Gastroesophageal sphincter (tissue), 4 donors: ENCODE measurements at regions not wholly inside any gene's neighbourhood (a gene's known extent, or its start where the extent isn't known, plus 50 kb on each side); places are given as distances from the start of the nearest gene placed in this dataset.

Experiments used
- ATAC-seq: fragments of 150-250 bp; one replicate; pipeline ENCODE4 v1.9.1; 2016; ENCODE audit warnings: mild to moderate bottlenecking, moderate library complexity
- H3K27ac ChIP-seq, 4 donors: fragments of 200-600 bp; sonication (generic) in 3 of 4; 1 replicate in 3 of 4; 2 replicates in 1 of 4; pipeline ENCODE4 v1.5.1; 2016 to 2019
- H3K27me3 ChIP-seq: fragments of 200-600 bp; sonication (generic); one replicate; pipeline ENCODE4 v1.5.1; 2019
- H3K36me3 ChIP-seq, 2 donors: fragments of 200-600 bp; sonication (generic); one replicate each; pipeline ENCODE4 v1.5.1; 2019; ENCODE audit warnings: control low read depth in 1 of 2
- H3K4me1 ChIP-seq, 3 donors: fragments of 200-600 bp; sonication (generic); 1 replicate in 2 of 3; 2 replicates in 1 of 3; pipeline ENCODE4 v1.5.1; 2016 to 2019; ENCODE audit warnings: control low read depth in 2 of 3
- H3K4me3 ChIP-seq, 2 donors: fragments of 200-600 bp; sonication (generic); one replicate each; pipeline ENCODE4 v1.5.1; 2019; ENCODE audit warnings: mild to moderate bottlenecking in 1 of 2, moderate library complexity in 1 of 2
- H3K9me3 ChIP-seq, 3 donors: fragments of 200-600 bp; sonication (generic); one replicate each; pipeline ENCODE4 v1.5.1; 2017 to 2019; ENCODE audit warnings: control low read depth in 2 of 3
- EP300 ChIP-seq: sonication (generic); formaldehyde crosslinking; IDR thresholded peaks from one replicate; pipeline ENCODE4 v1.6.1; 2017; ENCODE audit warnings: antibody characterized with exemption, mild to moderate bottlenecking
- POLR2A ChIP-seq, 2 donors: fragments of 450-650 bp; IDR thresholded peaks; one replicate each; pipeline ENCODE4 v1.6.1; 2017; ENCODE audit warnings: antibody characterized with exemption in 2 of 2, mild to moderate bottlenecking in 2 of 2, moderate library complexity in 1 of 2
- POLR2AphosphoS5 ChIP-seq: sonication (generic); formaldehyde crosslinking; IDR thresholded peaks from one replicate; pipeline ENCODE4 v1.6.1; 2017; ENCODE audit warnings: antibody characterized with exemption
- WGBS, 2 donors: methylation state at CpG; one replicate each; pipeline ENCODE4 v1.1.5; 2018; ENCODE audit warnings: low coverage in 1 of 2; 5-methylcytosine and 5-hydroxymethylcytosine counted together
- TF ChIP-seq, protein P1 (sequence below), 4 experiments: fragments of 200-600 bp in 2 of 4; fragments of 450-650 bp in 2 of 4; sonication (generic) in 1 of 4; IDR thresholded peaks; one replicate each; pipeline ENCODE4 v1.5.1; 2017 to 2019; ENCODE audit warnings: antibody characterized with exemption in 4 of 4, mild to moderate bottlenecking in 2 of 4, moderate library complexity in 2 of 4

DNA sequence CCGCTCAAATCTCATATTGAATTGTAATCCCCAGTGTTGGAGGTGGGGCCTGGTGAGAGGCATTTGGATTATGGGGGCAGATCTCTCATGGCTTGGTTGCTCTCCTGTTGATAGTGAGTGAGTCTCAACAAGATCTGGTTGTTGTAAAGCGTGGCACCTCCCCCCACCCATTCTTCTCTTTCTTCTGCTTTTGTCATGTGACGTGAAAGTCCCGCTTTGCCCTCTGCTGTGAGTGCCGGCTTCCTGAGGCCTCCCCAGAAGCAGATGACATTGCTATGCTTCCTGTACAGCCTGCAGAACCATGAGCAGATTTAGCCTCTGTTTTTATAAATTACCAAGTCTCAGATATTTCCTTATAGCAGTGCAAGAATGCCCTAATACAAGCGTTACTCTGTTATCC, 673.8 kb downstream of the ADCYAP1 start:
- TF ChIP-seq EP300 (no peak), POLR2AphosphoS5 (no peak), POLR2A (IDR thresholded peaks at IDR 0.05) (no peak)
- TF ChIP-seq, protein P1, sequence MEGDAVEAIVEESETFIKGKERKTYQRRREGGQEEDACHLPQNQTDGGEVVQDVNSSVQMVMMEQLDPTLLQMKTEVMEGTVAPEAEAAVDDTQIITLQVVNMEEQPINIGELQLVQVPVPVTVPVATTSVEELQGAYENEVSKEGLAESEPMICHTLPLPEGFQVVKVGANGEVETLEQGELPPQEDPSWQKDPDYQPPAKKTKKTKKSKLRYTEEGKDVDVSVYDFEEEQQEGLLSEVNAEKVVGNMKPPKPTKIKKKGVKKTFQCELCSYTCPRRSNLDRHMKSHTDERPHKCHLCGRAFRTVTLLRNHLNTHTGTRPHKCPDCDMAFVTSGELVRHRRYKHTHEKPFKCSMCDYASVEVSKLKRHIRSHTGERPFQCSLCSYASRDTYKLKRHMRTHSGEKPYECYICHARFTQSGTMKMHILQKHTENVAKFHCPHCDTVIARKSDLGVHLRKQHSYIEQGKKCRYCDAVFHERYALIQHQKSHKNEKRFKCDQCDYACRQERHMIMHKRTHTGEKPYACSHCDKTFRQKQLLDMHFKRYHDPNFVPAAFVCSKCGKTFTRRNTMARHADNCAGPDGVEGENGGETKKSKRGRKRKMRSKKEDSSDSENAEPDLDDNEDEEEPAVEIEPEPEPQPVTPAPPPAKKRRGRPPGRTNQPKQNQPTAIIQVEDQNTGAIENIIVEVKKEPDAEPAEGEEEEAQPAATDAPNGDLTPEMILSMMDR (IDR thresholded peaks at IDR 0.05): no peak
- Histone ChIP-seq H3K9me3 (no peaks in the 10 kb centered on the region), H3K27ac (no peak overlapping the region), H3K36me3 (no peaks in the 10 kb centered on the region), H3K4me3 (no peak overlapping the region), H3K27me3 (no peaks in the 10 kb centered on the region), H3K4me1 (no peaks in the 10 kb centered on the region)
- WGBS, 2 donors: 68 to 78% methylated on average over 3 to 6 of the region's 6 CpGs
- ATAC-seq: no peak

DNA sequence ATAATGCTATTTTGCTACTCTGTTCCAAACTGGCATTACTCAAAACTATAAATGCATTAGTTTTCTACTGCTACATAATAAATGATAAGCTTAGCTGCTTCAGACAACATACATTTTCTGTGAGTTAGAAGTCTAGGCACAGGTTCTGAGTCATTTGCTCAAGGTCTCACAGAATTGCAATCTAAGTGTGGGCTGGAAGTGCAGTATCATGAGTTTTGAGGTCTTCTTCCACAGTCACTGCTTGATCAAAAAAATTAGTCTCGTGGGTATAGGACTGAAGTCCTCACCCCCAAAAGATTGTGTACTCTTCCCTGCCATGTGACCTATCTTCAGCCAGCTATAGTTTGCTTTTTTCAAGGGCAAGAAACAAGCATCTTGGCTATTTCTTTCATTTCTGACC, 676.9 kb downstream of the ADCYAP1 start:
- ATAC-seq: no peak
- no peak for TF ChIP-seq POLR2A (IDR thresholded peaks at IDR 0.05)
- TF ChIP-seq EP300: no peak
- no peak for TF ChIP-seq POLR2AphosphoS5
- H3K27ac ChIP-seq: no peak overlapping the region
- WGBS, 2 donors: 80 to 86% methylated on average over 1 of the region's 1 CpG
- H3K27me3 ChIP-seq: peaks cover 9% of the 10 kb centered on the region
- H3K4me1 ChIP-seq: no peaks in the 10 kb centered on the region
- no peak overlapping the region for H3K4me3 ChIP-seq
- no peaks in the 10 kb centered on the region for H3K9me3 ChIP-seq
- H3K36me3 ChIP-seq: no peaks in the 10 kb centered on the region

DNA sequence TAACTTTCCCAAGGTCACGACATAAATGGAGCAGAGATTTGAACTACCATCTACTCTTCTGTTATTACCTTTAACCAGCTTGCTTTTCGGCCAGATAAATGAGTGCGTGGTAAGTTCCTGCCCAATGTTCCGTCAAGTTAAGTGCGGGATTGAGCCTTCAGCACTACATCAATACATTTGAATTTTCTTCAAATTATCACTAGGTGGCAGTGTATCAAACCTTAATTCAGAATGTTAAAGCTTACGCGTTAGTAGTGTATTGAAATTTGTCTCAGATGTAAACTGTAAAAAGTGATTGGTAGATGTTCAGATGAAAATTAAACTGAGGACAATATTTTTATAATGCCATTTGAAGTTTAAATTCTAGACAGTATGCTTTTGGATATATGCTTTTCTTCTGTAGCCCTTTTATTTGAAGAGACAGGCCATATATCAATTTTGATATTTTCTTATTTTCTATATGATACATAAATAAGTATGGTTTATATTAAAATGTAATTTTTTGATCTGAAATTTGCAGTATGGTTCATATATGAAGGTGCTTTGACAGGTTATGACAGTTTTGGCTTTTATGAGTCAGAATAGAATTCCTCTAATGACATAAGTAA, 681.3 kb downstream of the ADCYAP1 start:
- ATAC-seq: no peak

DNA sequence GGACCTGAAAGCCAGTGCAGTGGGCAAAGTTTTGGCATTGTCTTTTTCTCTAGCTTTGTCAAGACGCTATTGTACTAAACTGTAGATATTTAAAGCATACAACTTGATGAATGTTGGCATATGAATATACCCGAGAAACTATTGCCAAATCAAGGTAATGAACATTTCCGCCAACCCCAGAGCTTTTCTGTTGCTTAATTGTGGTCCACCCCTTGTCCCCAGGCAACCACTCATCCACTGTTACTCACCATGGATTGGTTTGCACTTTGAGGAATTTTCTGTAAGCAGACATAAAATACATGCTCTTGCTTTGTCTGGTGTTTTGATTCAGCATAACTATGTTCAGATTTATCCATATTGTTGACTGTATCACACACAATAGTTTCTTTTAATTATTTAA, 688.4 kb downstream of the ADCYAP1 start:
- H3K4me3 ChIP-seq: no peak overlapping the region
- no peaks in the 10 kb centered on the region for H3K9me3 ChIP-seq
- ATAC-seq: no peak
- H3K27ac ChIP-seq: no peak overlapping the region
- no peaks in the 10 kb centered on the region for H3K36me3 ChIP-seq
- no peaks in the 10 kb centered on the region for H3K4me1 ChIP-seq
- 58 to 66% methylated on average over 3 of the region's 3 CpGs for WGBS, 2 donors
- H3K27me3 ChIP-seq: no peaks in the 10 kb centered on the region
- TF ChIP-seq POLR2A (IDR thresholded peaks at IDR 0.05): no peak
- no peak for TF ChIP-seq EP300
- TF ChIP-seq, protein P1 (IDR thresholded peaks at IDR 0.05): no peak
- no peak for TF ChIP-seq POLR2AphosphoS5

More for the DNA sequence above, 681.3 kb downstream of the ADCYAP1 start:
- 0 to 1% methylated on average over 7 of the region's 7 CpGs for WGBS, 2 donors
- peaks cover 9% of the 10 kb centered on the region for H3K27me3 ChIP-seq
- no peaks in the 10 kb centered on the region for H3K4me1 ChIP-seq
- no peak overlapping the region for H3K4me3 ChIP-seq
- H3K9me3 ChIP-seq: no peaks in the 10 kb centered on the region
- H3K36me3 ChIP-seq: no peaks in the 10 kb centered on the region
- TF ChIP-seq, protein P1 (IDR thresholded peaks at IDR 0.05): peak in 2 of 4 experiments; percentile 14 to 47
- TF ChIP-seq POLR2AphosphoS5: no peak
- TF ChIP-seq POLR2A (IDR thresholded peaks at IDR 0.05): no peak
- no peak for TF ChIP-seq EP300
- no peak overlapping the region for H3K27ac ChIP-seq

DNA sequence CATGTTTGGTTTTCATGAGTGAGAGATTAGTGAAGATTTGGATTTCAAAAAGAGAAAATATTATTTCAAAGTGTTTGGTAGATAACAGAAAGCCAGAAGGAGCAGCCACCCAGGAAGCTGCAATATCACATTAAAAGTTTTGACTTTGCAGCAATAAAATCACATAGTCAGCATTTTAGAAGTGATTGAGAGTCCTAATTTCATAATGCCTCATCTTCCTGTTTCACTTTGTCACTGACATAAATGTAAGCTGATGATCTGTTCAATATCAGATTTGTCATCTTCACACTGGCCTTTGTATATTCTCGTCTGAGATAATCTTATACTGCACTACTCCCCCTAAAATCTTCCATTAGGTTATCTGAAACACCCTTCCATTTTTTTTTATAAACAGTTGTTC, 690.5 kb downstream of the ADCYAP1 start:
- Histone ChIP-seq H3K9me3 (no peaks in the 10 kb centered on the region), H3K36me3 (no peaks in the 10 kb centered on the region), H3K27ac (no peak overlapping the region), H3K4me1 (no peaks in the 10 kb centered on the region), H3K27me3 (no peaks in the 10 kb centered on the region), H3K4me3 (no peak overlapping the region)
- TF ChIP-seq POLR2AphosphoS5 (no peak), EP300 (no peak), POLR2A (IDR thresholded peaks at IDR 0.05) (no peak)
- no peak for ATAC-seq
- WGBS, 2 donors: 0% methylated on average over 1 of the region's 1 CpG

DNA sequence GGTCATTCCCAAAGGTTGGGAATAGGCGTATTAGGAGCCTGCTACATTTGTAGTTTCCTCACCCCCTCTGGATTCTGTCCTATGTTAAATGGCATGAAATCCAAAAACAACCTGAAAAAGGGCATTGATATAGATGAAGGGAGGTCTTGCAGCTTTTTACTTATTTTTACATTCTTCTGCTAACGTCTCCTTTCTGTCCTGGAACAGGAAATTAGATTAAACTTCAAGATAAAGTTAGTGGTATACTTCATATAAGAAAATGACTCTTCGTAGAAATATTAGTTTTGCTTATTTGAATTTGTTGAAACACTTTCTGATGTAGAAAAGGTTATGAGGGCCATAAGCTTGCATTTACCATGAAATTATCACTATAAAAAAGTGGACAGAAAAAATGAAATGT, 694.5 kb downstream of the ADCYAP1 start:
- TF ChIP-seq, protein P1 (IDR thresholded peaks at IDR 0.05): no peak
- TF ChIP-seq POLR2AphosphoS5: no peak
- TF ChIP-seq POLR2A (IDR thresholded peaks at IDR 0.05): no peak
- TF ChIP-seq EP300: no peak

More for the DNA sequence above, 694.5 kb downstream of the ADCYAP1 start:
- Histone ChIP-seq H3K27ac (no peak overlapping the region), H3K27me3 (no peaks in the 10 kb centered on the region), H3K4me1 (no peaks in the 10 kb centered on the region), H3K36me3 (no peaks in the 10 kb centered on the region), H3K4me3 (no peak overlapping the region), H3K9me3 (no peaks in the 10 kb centered on the region)
- 48 to 53% methylated on average over 3 of the region's 3 CpGs for WGBS, 2 donors
- ATAC-seq: no peak
